T-cell (primary cell): ENCODE measurements at regions not wholly inside any gene's neighbourhood (a gene's known extent, or its start where the extent isn't known, plus 50 kb on each side); places are given as distances from the start of the nearest gene placed in this dataset.
"Not testable (repeated sequence)": the region's sequence is repeated elsewhere in the genome, so short reads cannot be mapped to it uniquely, and the experiment has no call there.

Experiments used
- ATAC-seq, 4 experiments: fragments of 200-7000 bp in 3 of 4; fragments of 150-1000 bp in 1 of 4; cut with Tn5 transposase; replicated peaks in 1 of 4; 1 replicate in 3 of 4; 2 replicates in 1 of 4; pipeline ENCODE4 v1.10.0; 2021; ENCODE audit warnings: moderate library complexity in 3 of 4, mild to moderate bottlenecking in 2 of 4, moderate number of reproducible peaks in 1 of 4
- CTCF ChIA-PET, 2 donors: fragments of 300-600 bp; sonication (Branson Sonifier 250); formaldehyde crosslinking; loops; one replicate each; lab custom pipeline; 2022; ENCODE audit warnings: antibody characterized with exemption in 2 of 2; lab: Charles Lee
- POLR2A ChIA-PET, 2 donors: fragments of 300-600 bp; sonication (Branson Sonifier 250); formaldehyde crosslinking; loops; one replicate each; lab custom pipeline; 2022; ENCODE audit warnings: antibody characterized with exemption in 2 of 2; lab: Charles Lee
- DNase-seq, 35 experiments: peaks; one replicate each; pipeline versions ENCODE4 v3.0.0 to v3.0.0-alpha.2; 2013 to 2023
- H3K27ac ChIP-seq: one replicate; pipeline ENCODE4 v1.5.1; 2013; ENCODE audit warnings: low read length
- H3K27me3 ChIP-seq, 2 experiments: replicated peaks in 1 of 2; 1 replicate in 1 of 2; 2 replicates in 1 of 2; pipeline versions ENCODE4 v1.6.1 to v1.7.0; 2013; ENCODE audit warnings: low read length in 1 of 2, mixed read lengths in 1 of 2; ENCODE audit not compliant: control insufficient read depth in 2 of 2, insufficient read depth in 2 of 2; ENCODE audit errors: extremely low read depth in 1 of 2
- H3K36me3 ChIP-seq, 2 donors: 1 replicate in 1 of 2; 2 replicates in 1 of 2; pipeline versions ENCODE4 v1.6.1 to v1.7.0; 2013; ENCODE audit warnings: low read length in 1 of 2; ENCODE audit not compliant: control insufficient read depth in 2 of 2, insufficient read depth in 1 of 2; ENCODE audit errors: extremely low read depth in 1 of 2
- H3K4me1 ChIP-seq, 2 experiments: 1 replicate in 1 of 2; 2 replicates in 1 of 2; pipeline versions ENCODE4 v1.6.1 to v1.7.0; 2013; ENCODE audit warnings: low read length in 2 of 2, mixed read lengths in 1 of 2; ENCODE audit not compliant: insufficient read depth in 2 of 2, control insufficient read depth in 1 of 2; ENCODE audit errors: extremely low read depth in 1 of 2
- H3K4me3 ChIP-seq, 2 donors: 1 replicate in 1 of 2; 2 replicates in 1 of 2; pipeline versions ENCODE4 v1.5.1 to v1.7.0; 2013; ENCODE audit warnings: mild to moderate bottlenecking in 2 of 2, low read length in 1 of 2, moderate library complexity in 1 of 2; ENCODE audit not compliant: control insufficient read depth in 1 of 2; ENCODE audit errors: extremely low read depth in 1 of 2
- H3K9me3 ChIP-seq: 2 replicates; pipeline ENCODE4 v1.7.0; 2013
- H3K27ac Mint-ChIP-seq, 2 donors: one replicate each; pipeline ENCODE4 v1.8.0; 2020 to 2021; ENCODE audit warnings: mild to moderate bottlenecking in 2 of 2, mixed read lengths in 2 of 2
- H3K27me3 Mint-ChIP-seq, 2 donors: one replicate each; pipeline ENCODE4 v1.8.0; 2021 to 2022; ENCODE audit warnings: mixed read lengths in 2 of 2
- H3K36me3 Mint-ChIP-seq: one replicate; pipeline ENCODE4 v1.8.0; 2021; ENCODE audit warnings: mixed read lengths
- H3K4me1 Mint-ChIP-seq, 3 donors: one replicate each; pipeline ENCODE4 v1.8.0; 2020 to 2022; ENCODE audit warnings: mixed read lengths in 3 of 3, mild to moderate bottlenecking in 1 of 3
- H3K4me3 Mint-ChIP-seq, 3 donors: one replicate each; pipeline ENCODE4 v1.8.0; 2020 to 2022; ENCODE audit warnings: mild to moderate bottlenecking in 3 of 3, mixed read lengths in 3 of 3, moderate library complexity in 3 of 3
- H3K9me3 Mint-ChIP-seq, 3 donors: one replicate each; pipeline ENCODE4 v1.8.0; 2020 to 2022; ENCODE audit warnings: mixed read lengths in 3 of 3
- WGBS: methylation state at CpG from one replicate; pipeline ENCODE4 v1.1.5; 2013; ENCODE audit warnings: missing lambda C conversion rate; ENCODE audit not compliant: insufficient coverage; 5-methylcytosine and 5-hydroxymethylcytosine counted together

DNA sequence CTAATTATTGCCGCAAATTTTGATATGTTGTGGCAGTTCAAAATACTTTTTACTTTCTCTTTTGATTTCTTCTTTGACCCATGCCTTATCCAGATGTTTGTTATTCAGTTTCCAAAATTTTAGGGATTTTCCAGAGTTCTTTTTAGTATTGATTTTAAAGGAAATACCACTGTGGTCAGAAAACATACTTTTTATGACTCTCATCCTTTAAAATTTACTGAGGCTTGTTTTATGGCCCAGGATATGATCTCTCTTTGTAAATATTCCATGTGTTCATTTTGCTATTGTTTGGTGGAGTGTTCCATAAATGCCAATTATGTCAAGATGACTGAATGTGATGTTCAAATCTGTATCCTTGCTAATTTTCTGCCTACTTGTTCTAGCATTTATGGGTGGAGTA lies 272.3 kb upstream of the DIPK2B start:
- WGBS: no CpG with 5 or more reads among the region's 1 CpG
- H3K27me3 ChIP-seq: no peaks in the 10 kb centered on the region
- CTCF ChIA-PET: no interaction called here
- H3K36me3 ChIP-seq: no peaks in the 10 kb centered on the region
- H3K4me3 ChIP-seq: no peak overlapping the region
- peaks cover 5 to 27% of the 10 kb centered on the region in 2 donors for H3K27me3 Mint-ChIP-seq
- H3K4me1 ChIP-seq: no peaks in the 10 kb centered on the region
- no peak for ATAC-seq
- H3K27ac Mint-ChIP-seq: no peak overlapping the region
- H3K36me3 Mint-ChIP-seq: no peaks in the 10 kb centered on the region
- no peaks in the 10 kb centered on the region for H3K4me1 Mint-ChIP-seq
- no peaks in the 10 kb centered on the region for H3K9me3 ChIP-seq
- POLR2A ChIA-PET: no interaction called here
- H3K4me3 Mint-ChIP-seq: no peak overlapping the region
- no peak for DNase-seq
- H3K27ac ChIP-seq: no peak overlapping the region
- no peaks in the 10 kb centered on the region for H3K9me3 Mint-ChIP-seq

DNA sequence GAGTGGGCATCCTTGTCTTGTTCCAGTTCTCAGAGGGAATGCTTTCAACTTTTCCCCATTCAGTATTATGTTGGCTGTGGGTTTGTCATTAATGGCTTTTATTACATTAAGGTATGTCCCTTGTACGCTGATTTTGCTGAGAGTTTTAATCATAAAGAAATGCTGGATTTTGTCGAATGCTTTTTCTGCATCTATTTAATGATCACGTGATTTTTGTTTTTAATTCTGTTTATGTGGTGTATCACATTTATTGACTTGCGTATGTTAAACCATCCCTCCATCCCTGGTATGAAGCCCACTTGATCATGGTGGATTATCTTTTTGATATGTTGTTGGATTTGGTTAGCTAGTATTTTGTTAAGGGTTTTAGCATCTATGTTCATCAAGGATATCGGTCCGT lies 266.9 kb upstream of the DIPK2B start:
- CTCF ChIA-PET, DNase-seq, H3K36me3 Mint-ChIP-seq, H3K27me3 ChIP-seq, H3K27ac Mint-ChIP-seq, H3K4me3 Mint-ChIP-seq, H3K9me3 ChIP-seq, H3K4me1 ChIP-seq, ATAC-seq, H3K4me1 Mint-ChIP-seq, H3K36me3 ChIP-seq, H3K9me3 Mint-ChIP-seq, H3K4me3 ChIP-seq, H3K27ac ChIP-seq, POLR2A ChIA-PET: not testable (repeated sequence)
- no CpG with 5 or more reads among the region's 6 CpGs for WGBS
- peaks cover 0 to 28% of the 10 kb centered on the region in 2 donors for H3K27me3 Mint-ChIP-seq

DNA sequence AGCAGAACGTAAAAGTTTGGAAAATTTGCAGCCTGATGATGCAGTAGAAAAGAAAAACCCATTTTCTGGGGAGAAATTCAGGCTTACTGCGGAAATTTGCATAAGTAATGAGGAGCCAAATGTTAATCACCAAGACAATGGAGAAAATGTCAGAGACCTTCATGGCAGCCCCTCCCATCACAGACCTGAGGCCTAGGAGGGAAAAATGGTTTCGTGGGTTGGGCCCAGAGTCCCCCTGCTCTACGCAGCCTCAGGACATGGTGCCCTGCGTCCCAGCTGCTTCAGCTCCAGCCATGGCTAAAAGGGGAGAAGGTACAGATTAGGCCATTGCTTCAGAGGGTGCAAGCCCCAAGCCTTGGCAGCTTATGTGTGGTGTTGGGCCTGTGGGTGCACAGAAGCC lies 255.1 kb upstream of the DIPK2B start:
- CTCF ChIA-PET, H3K9me3 ChIP-seq, H3K27me3 ChIP-seq, H3K27me3 Mint-ChIP-seq, H3K4me1 ChIP-seq, H3K27ac Mint-ChIP-seq, H3K27ac ChIP-seq, H3K9me3 Mint-ChIP-seq, H3K4me3 Mint-ChIP-seq, H3K4me3 ChIP-seq, H3K36me3 ChIP-seq, ATAC-seq, POLR2A ChIA-PET, H3K36me3 Mint-ChIP-seq, H3K4me1 Mint-ChIP-seq, DNase-seq: not testable (repeated sequence)
- WGBS: no CpG with 5 or more reads among the region's 5 CpGs

DNA sequence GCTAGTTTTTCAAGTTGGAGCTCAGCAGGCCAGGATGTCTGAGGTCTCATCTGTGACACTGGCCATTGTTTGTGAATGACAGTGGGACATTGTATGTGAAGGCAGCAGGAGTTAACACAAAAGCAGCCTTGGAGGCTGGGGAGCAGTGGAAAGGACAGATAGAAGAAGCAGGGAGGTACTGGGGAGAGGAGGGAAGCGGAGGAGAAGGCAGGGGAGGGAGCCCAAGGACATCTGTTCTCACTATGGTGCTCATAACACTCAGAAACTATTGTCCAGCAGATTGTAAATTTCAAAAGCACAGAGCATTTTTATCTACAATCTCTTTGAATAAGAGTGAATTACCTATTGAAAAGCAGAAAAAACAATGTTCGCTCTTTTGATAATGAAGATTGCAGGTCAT lies 253.6 kb upstream of the DIPK2B start:
- Mint-ChIP-seq H3K4me3 (no peak overlapping the region), H3K9me3 (no peaks in the 10 kb centered on the region), H3K27me3 (peaks cover 0 to 10% of the 10 kb centered on the region in 2 donors), H3K4me1 (no peaks in the 10 kb centered on the region), H3K27ac (no peak overlapping the region), H3K36me3 (no peaks in the 10 kb centered on the region)
- POLR2A ChIA-PET: no interaction called here
- H3K36me3 ChIP-seq: no peaks in the 10 kb centered on the region
- CTCF ChIA-PET: no interaction called here
- no peak overlapping the region for H3K27ac ChIP-seq
- no peaks in the 10 kb centered on the region for H3K9me3 ChIP-seq
- ATAC-seq: no peak
- no peaks in the 10 kb centered on the region for H3K4me1 ChIP-seq
- no peaks in the 10 kb centered on the region for H3K27me3 ChIP-seq
- WGBS: no CpG with 5 or more reads among the region's 2 CpGs
- no peak for DNase-seq
- H3K4me3 ChIP-seq: no peak overlapping the region

DNA sequence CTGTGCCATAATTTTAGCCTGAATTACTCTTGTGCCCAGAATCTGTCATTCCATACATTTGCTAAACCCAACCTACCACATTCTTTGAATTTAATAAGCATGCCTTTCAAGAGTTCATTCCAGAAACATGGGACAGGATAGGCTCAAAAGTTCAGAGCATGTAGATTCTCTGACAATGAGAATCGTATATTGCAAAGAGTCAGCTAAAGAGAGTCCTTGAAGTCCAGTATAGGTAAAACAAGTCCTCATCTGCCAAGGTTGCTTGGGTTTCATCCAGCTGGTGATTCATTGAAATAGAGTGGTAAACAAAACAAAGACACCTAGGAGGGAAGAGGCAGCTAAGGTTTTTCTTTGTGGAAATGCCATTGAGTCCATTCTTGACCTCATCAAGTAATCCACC lies 249.3 kb upstream of the DIPK2B start:
- no peaks in the 10 kb centered on the region for H3K9me3 ChIP-seq
- H3K27ac ChIP-seq: no peak overlapping the region
- no peaks in the 10 kb centered on the region for H3K36me3 ChIP-seq
- H3K4me3 Mint-ChIP-seq: no peak overlapping the region
- H3K4me1 Mint-ChIP-seq: no peaks in the 10 kb centered on the region
- H3K27ac Mint-ChIP-seq: no peak overlapping the region
- H3K27me3 ChIP-seq: no peaks in the 10 kb centered on the region
- no peak for ATAC-seq
- H3K4me3 ChIP-seq: no peak overlapping the region
- H3K27me3 Mint-ChIP-seq: peaks cover 0 to 15% of the 10 kb centered on the region in 2 donors
- DNase-seq: no peak
- no peaks in the 10 kb centered on the region for H3K4me1 ChIP-seq
- no peaks in the 10 kb centered on the region for H3K36me3 Mint-ChIP-seq
- no CpG with 5 or more reads among the region's 1 CpG for WGBS
- ChIA-PET POLR2A (no interaction called here), CTCF (no interaction called here)
- no peaks in the 10 kb centered on the region for H3K9me3 Mint-ChIP-seq

DNA sequence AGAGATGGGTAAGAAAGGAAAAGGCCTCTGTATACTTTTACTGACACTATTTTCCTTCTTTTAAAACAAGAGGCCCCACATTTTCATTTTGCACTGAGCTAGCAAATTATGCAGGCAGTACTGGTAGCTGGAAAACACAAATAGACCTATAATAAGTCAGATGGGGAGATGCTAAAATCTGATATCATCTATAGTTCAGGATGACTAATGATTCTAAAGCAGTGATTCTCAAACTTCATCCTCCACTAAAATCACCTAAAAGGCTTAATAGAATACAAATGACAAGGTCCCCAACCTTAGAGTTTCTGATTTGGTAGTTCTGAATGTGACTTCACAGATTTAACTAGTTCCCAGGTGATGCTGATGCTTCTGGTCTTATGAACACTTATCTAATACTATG lies 247.3 kb upstream of the DIPK2B start:
- POLR2A ChIA-PET: no interaction called here
- no peaks in the 10 kb centered on the region for H3K9me3 Mint-ChIP-seq
- no peak overlapping the region for H3K27ac Mint-ChIP-seq
- Histone ChIP-seq H3K27ac (no peak overlapping the region), H3K4me3 (no peak overlapping the region), H3K36me3 (no peaks in the 10 kb centered on the region), H3K27me3 (no peaks in the 10 kb centered on the region), H3K4me1 (no peaks in the 10 kb centered on the region), H3K9me3 (no peaks in the 10 kb centered on the region)
- DNase-seq (no peak), ATAC-seq (no peak)
- CTCF ChIA-PET: no interaction called here
- peaks cover 0 to 29% of the 10 kb centered on the region in 2 donors for H3K27me3 Mint-ChIP-seq
- no peak overlapping the region for H3K4me3 Mint-ChIP-seq
- no peaks in the 10 kb centered on the region for H3K36me3 Mint-ChIP-seq
- H3K4me1 Mint-ChIP-seq: no peaks in the 10 kb centered on the region

DNA sequence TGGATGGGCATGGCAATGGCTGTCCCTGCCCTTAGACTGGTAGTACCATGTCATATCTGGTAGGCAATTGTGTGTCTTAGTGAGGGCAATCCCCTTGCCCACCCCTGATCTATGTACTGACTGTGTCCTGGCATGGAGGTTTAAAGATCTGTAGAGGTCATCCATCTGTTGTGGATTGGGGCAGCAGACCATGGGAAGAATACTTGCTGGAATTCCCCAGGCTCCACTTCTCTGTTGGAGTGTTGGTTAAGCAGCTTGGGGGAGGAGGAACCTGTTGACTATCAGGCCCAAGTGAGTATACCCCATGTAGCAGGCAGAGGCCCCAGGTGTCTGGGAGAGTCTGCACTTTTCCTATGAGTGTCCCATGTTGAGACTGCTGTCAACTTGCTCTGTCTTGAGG lies 246.7 kb upstream of the DIPK2B start:
- POLR2A ChIA-PET: no interaction called here
- no peak overlapping the region for H3K4me3 Mint-ChIP-seq
- no peak overlapping the region for H3K27ac Mint-ChIP-seq
- ATAC-seq (no peak), DNase-seq (no peak)
- H3K27me3 Mint-ChIP-seq: peaks cover 0 to 30% of the 10 kb centered on the region in 2 donors
- no peaks in the 10 kb centered on the region for H3K4me1 Mint-ChIP-seq
- Histone ChIP-seq H3K36me3 (no peaks in the 10 kb centered on the region), H3K27me3 (no peaks in the 10 kb centered on the region), H3K27ac (no peak overlapping the region), H3K4me3 (no peak overlapping the region), H3K9me3 (no peaks in the 10 kb centered on the region), H3K4me1 (no peaks in the 10 kb centered on the region)
- no peaks in the 10 kb centered on the region for H3K9me3 Mint-ChIP-seq
- no peaks in the 10 kb centered on the region for H3K36me3 Mint-ChIP-seq
- CTCF ChIA-PET: no interaction called here
